Trophoblast cell (in vitro differentiated cells and primary cell): ENCODE measurements at regions not wholly inside any gene's neighbourhood (a gene's known extent, or its start where the extent isn't known, plus 50 kb on each side); places are given as distances from the start of the nearest gene placed in this dataset.
A peak's percentile ranks its signal among the peaks of the same experiment; 100 is the strongest.

ENCODE experiments used
- DNase-seq, 2 donors: peaks; one replicate each; pipeline ENCODE4 v3.0.0-alpha.2; 2016
- H2AFZ ChIP-seq: 2 replicates; pipeline ENCODE4 v1.6.1; 2013; ENCODE audit warnings: low read length, moderate library complexity, mild to moderate bottlenecking; ENCODE audit not compliant: insufficient read depth, poor library complexity
- H2AK5ac ChIP-seq: 2 replicates; pipeline ENCODE4 v1.6.1; 2013; ENCODE audit warnings: mild to moderate bottlenecking, low read length
- H2BK120ac ChIP-seq: 2 replicates; pipeline ENCODE4 v1.6.1; 2013; ENCODE audit warnings: low read length, mild to moderate bottlenecking, moderate library complexity; ENCODE audit not compliant: insufficient read depth, poor library complexity
- H2BK12ac ChIP-seq: 2 replicates; pipeline ENCODE4 v1.6.1; 2013; ENCODE audit warnings: mild to moderate bottlenecking, low read length, moderate library complexity
- H2BK5ac ChIP-seq: 2 replicates; pipeline ENCODE4 v1.6.1; 2013; ENCODE audit warnings: low read length, low read depth, moderate library complexity, mild to moderate bottlenecking; ENCODE audit not compliant: poor library complexity
- H3K14ac ChIP-seq: 2 replicates; pipeline ENCODE4 v1.6.1; 2013; ENCODE audit warnings: mild to moderate bottlenecking, low read length
- H3K18ac ChIP-seq: 2 replicates; pipeline ENCODE4 v1.6.1; 2013; ENCODE audit warnings: mild to moderate bottlenecking, low read length
- H3K23ac ChIP-seq: 2 replicates; pipeline ENCODE4 v1.6.1; 2013; ENCODE audit warnings: low read length
- H3K27ac ChIP-seq: 2 replicates; pipeline ENCODE4 v1.5.1; 2013; ENCODE audit warnings: low read depth, mild to moderate bottlenecking, inconsistent platforms, low read length, moderate library complexity
- H3K27me3 ChIP-seq: 2 replicates; pipeline ENCODE4 v1.6.1; 2013; ENCODE audit warnings: inconsistent platforms, mild to moderate bottlenecking, low read length, moderate library complexity; ENCODE audit not compliant: insufficient read depth
- H3K36me3 ChIP-seq, 2 experiments: 1 replicate in 1 of 2; 2 replicates in 1 of 2; pipeline ENCODE4 v1.6.1; 2013; ENCODE audit warnings: low read length in 2 of 2, mild to moderate bottlenecking in 2 of 2, moderate library complexity in 1 of 2; ENCODE audit not compliant: insufficient read depth in 2 of 2, control insufficient read depth in 1 of 2
- H3K4ac ChIP-seq: 2 replicates; pipeline ENCODE4 v1.6.1; 2013; ENCODE audit warnings: low read depth, mild to moderate bottlenecking, low read length, moderate library complexity
- H3K4me1 ChIP-seq, 2 experiments: 1 replicate in 1 of 2; 2 replicates in 1 of 2; pipeline ENCODE4 v1.6.1; 2013; ENCODE audit warnings: low read length in 2 of 2, mild to moderate bottlenecking in 2 of 2, moderate library complexity in 1 of 2; ENCODE audit not compliant: insufficient read depth in 2 of 2, control insufficient read depth in 1 of 2
- H3K4me2 ChIP-seq: 2 replicates; pipeline ENCODE4 v1.6.1; 2013; ENCODE audit warnings: inconsistent platforms, mild to moderate bottlenecking, low read length, moderate library complexity
- H3K4me3 ChIP-seq: 2 replicates; pipeline ENCODE4 v1.5.1; 2013; ENCODE audit warnings: mild to moderate bottlenecking, low read depth, low read length, inconsistent platforms
- H3K79me1 ChIP-seq: one replicate; pipeline ENCODE4 v1.6.1; 2013; ENCODE audit warnings: low read length
- H3K79me2 ChIP-seq: 2 replicates; pipeline ENCODE4 v1.6.1; 2013; ENCODE audit warnings: low read length, mild to moderate bottlenecking; ENCODE audit not compliant: control insufficient read depth, insufficient read depth, poor library complexity
- H3K9ac ChIP-seq: 2 replicates; pipeline ENCODE4 v1.6.1; 2013; ENCODE audit warnings: mild to moderate bottlenecking, low read length
- H3K9me3 ChIP-seq: 2 replicates; pipeline ENCODE4 v1.6.1; 2013; ENCODE audit warnings: low read depth, mild to moderate bottlenecking, control low read depth, inconsistent platforms, low read length; ENCODE audit not compliant: insufficient read depth
- H4K12ac ChIP-seq: 2 replicates; pipeline ENCODE4 v1.6.1; 2013; ENCODE audit warnings: low read depth, mild to moderate bottlenecking, low read length, moderate library complexity
- H4K8ac ChIP-seq: 2 replicates; pipeline ENCODE4 v1.6.1; 2013; ENCODE audit warnings: low read depth, mild to moderate bottlenecking, low read length, moderate library complexity
- H4K91ac ChIP-seq: one replicate; pipeline ENCODE4 v1.6.1; 2013; ENCODE audit warnings: low read depth, mild to moderate bottlenecking, low read length, moderate library complexity
- WGBS: extraction: QIAGEN DNeasy Blood & Tissue Kit; methylation state at CpG from one replicate; pipeline ENCODE4 v1.1.7; 2013; ENCODE audit warnings: missing lambda C conversion rate; ENCODE audit not compliant: insufficient read length, insufficient coverage; ENCODE audit errors: extremely low coverage; 5-methylcytosine and 5-hydroxymethylcytosine counted together

DNA sequence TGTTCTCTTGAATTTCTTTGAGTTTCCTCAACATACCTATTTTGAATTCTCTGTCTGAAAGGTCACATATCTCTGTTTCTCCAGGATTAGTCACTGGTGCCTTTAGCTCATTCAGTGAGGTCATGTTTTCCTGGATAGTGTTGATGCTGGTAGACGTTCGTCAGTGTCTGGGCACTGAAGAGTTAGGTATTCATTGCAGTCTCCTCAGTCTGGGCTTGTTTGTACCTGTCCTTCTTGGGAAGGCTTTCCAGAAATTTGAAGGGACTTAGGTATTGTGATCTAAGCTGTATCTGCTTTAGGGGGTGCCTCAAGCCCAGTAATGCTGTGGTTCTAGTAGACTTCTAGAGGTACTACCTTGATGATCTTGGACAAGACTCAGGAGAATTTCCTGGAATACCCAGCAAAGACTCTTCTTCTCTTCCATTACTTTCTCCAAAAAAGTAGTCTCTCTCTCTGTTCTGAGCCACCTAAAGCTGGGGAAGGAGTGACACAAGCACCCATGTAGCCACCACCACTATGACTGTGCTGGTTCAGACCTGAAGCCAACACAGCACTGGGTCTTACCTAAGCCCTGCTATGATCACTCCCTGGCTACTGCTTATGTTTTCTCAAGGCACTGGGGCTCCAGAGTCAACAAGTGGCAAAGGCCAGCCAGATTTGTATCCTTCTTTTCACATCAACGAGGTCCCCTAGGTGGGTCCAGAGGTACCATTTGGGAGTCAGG, 852.0 kb downstream of the BCL11A start:
- H3K4me1 ChIP-seq, result no peaks in the 10 kb centered on the region
- no peak overlapping the region for H3K4me2 ChIP-seq
- H3K79me2 ChIP-seq, result no peaks in the 10 kb centered on the region
- peak overlapping the region; percentile 20 for H3K27ac ChIP-seq
- peak overlapping the region; percentile 82 for H3K4ac ChIP-seq
- H2AFZ ChIP-seq, result no peak overlapping the region
- H4K12ac ChIP-seq, result no peak overlapping the region
- no peak overlapping the region for H3K23ac ChIP-seq
- H2BK12ac ChIP-seq, result peak overlapping the region; percentile 33
- peaks cover 4% of the 10 kb centered on the region for H3K79me1 ChIP-seq
- no peak overlapping the region for H2AK5ac ChIP-seq
- H3K36me3 ChIP-seq, result no peaks in the 10 kb centered on the region
- peaks cover 3% of the 10 kb centered on the region for H3K9me3 ChIP-seq
- no peaks in the 10 kb centered on the region for H3K27me3 ChIP-seq
- peak overlapping the region; percentile 58 for H4K8ac ChIP-seq
- no peak overlapping the region for H3K18ac ChIP-seq
- DNase-seq, result peak; percentile 83 to 89
- no peak overlapping the region for H3K9ac ChIP-seq
- H4K91ac ChIP-seq, result peak overlapping the region; percentile 74
- peak overlapping the region; percentile 86 for H2BK5ac ChIP-seq
- H3K14ac ChIP-seq, result peak overlapping the region; percentile 68
- no CpG with 5 or more reads among the region's 3 CpGs for WGBS
- H2BK120ac ChIP-seq, result peak overlapping the region; percentile 68
- H3K4me3 ChIP-seq, result no peak overlapping the region

DNA sequence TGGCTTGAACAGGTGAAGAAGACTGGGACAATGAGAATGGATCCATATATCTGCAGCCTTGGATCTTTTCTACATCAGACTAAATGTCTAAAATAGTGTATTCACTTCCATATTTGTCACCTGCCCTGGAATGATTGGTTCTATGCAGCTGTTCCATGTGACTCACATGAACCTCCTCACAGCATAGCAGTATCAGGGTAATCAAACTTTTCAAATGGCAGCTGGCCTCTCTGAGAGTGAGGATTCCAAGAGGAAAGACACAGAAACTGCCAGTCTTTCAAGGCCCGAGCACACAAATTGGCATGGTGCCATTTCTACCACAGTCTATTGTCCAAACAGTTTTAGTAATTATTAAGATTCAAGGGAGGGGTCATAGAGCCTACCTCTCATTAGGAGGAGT, 859.3 kb downstream of the BCL11A start:
- Histone ChIP-seq H4K91ac (no peak overlapping the region), H2AFZ (no peak overlapping the region), H3K23ac (no peak overlapping the region), H3K4me2 (no peak overlapping the region), H3K14ac (no peak overlapping the region), H3K79me2 (no peaks in the 10 kb centered on the region), H3K18ac (no peak overlapping the region), H3K36me3 (no peaks in the 10 kb centered on the region), H4K8ac (no peak overlapping the region), H3K79me1 (no peaks in the 10 kb centered on the region), H3K9me3 (no peaks in the 10 kb centered on the region), H2BK12ac (peak overlapping the region; percentile 22), H3K4me1 (no peaks in the 10 kb centered on the region), H2BK120ac (no peak overlapping the region), H3K4ac (no peak overlapping the region), H3K27ac (no peak overlapping the region), H2AK5ac (no peak overlapping the region), H4K12ac (no peak overlapping the region), H3K27me3 (no peaks in the 10 kb centered on the region), H3K4me3 (no peak overlapping the region), H2BK5ac (no peak overlapping the region), H3K9ac (no peak overlapping the region)
- no peak for DNase-seq
- WGBS, result no CpG with 5 or more reads among the region's 1 CpG

DNA sequence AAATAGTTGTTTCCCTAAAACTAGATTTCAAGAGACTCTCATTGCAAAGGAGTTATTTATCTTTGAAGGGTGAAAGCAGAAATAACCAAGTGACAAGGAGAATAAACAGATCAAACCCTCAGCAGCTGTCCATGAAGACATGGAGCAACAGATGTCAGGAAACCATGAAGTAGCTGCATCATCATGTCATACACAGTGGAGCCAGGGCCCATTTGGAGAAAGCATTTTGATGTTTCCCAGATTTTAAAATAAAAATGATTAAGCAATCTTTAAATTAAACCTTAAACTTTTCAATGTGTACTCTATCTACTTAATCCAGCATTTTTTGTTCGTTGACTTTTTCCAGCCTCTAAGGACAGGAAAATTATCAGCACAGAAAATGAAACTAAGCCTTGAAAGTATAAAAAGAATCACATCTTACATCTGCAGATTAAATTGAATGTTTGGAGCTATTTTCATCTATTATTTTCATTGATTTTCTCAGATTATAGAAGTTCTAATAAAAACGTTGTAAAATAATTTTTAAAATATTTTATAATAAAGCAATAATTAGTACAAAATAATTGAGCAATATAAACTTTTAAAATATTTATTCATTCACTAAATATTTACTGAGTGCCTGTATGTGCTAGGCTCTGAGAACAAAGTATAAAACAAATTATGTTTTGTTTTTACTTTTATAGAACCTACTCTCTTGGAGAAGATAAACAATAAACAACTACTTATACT, 860.1 kb downstream of the BCL11A start:
- H2AFZ ChIP-seq, result no peak overlapping the region
- no peak overlapping the region for H2BK5ac ChIP-seq
- no peak overlapping the region for H4K91ac ChIP-seq
- DNase-seq, result no peak
- no peaks in the 10 kb centered on the region for H3K4me1 ChIP-seq
- no peak overlapping the region for H3K4me3 ChIP-seq
- H3K27ac ChIP-seq, result no peak overlapping the region
- H3K36me3 ChIP-seq, result no peaks in the 10 kb centered on the region
- WGBS, result no CpG with 5 or more reads among the region's 2 CpGs
- no peaks in the 10 kb centered on the region for H3K79me2 ChIP-seq
- H3K79me1 ChIP-seq, result no peaks in the 10 kb centered on the region
- no peak overlapping the region for H3K14ac ChIP-seq
- H4K8ac ChIP-seq, result no peak overlapping the region
- no peak overlapping the region for H3K4ac ChIP-seq
- no peak overlapping the region for H3K9ac ChIP-seq
- no peak overlapping the region for H2AK5ac ChIP-seq
- H4K12ac ChIP-seq, result no peak overlapping the region
- H2BK120ac ChIP-seq, result no peak overlapping the region
- H3K4me2 ChIP-seq, result no peak overlapping the region
- no peak overlapping the region for H3K18ac ChIP-seq
- H3K9me3 ChIP-seq, result no peaks in the 10 kb centered on the region
- H3K23ac ChIP-seq, result no peak overlapping the region
- no peak overlapping the region for H2BK12ac ChIP-seq
- H3K27me3 ChIP-seq, result no peaks in the 10 kb centered on the region

DNA sequence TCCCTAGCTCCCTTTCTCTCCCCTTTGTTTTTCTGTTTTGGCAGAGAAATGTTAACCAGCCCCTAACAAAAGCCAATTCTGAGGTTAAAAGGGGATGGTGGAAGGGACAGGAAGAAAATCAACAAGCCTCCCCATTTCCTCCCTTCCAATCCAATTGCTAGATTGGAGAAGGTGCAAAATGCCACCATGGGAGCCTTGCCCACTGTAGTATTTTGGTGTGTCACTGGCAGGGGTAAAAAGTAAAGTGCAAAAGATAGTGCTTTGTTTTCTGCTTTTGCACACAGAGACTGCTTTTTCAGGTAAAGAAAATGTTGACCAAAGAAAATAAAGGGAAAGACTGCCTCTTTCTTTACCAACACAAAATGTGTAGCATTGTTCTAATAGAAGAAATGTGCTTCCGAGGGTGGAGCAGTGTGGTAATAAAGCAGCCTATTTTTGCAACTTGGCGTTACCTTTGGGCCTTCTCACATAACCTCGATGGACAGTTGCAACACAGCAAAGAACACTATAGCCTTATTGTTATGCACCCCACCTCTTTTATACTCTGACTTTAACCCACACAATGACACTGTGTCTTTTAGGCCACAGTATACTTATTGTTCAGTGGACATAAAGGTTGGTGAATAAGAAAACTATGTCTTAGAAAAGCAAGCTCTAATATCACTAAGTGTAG, 861.8 kb downstream of the BCL11A start:
- no peak overlapping the region for H3K4me2 ChIP-seq
- no peak overlapping the region for H3K14ac ChIP-seq
- no peak overlapping the region for H3K4ac ChIP-seq
- no peaks in the 10 kb centered on the region for H3K27me3 ChIP-seq
- H3K9me3 ChIP-seq, result no peaks in the 10 kb centered on the region
- no peak overlapping the region for H3K18ac ChIP-seq
- no peaks in the 10 kb centered on the region for H3K79me2 ChIP-seq
- no peak overlapping the region for H2AFZ ChIP-seq
- H4K91ac ChIP-seq, result no peak overlapping the region
- no peak overlapping the region for H3K27ac ChIP-seq
- no peak overlapping the region for H2BK5ac ChIP-seq
- H2AK5ac ChIP-seq, result no peak overlapping the region
- no peak overlapping the region for H4K12ac ChIP-seq
- no peaks in the 10 kb centered on the region for H3K4me1 ChIP-seq
- no peak overlapping the region for H3K23ac ChIP-seq
- H3K4me3 ChIP-seq, result no peak overlapping the region
- H3K79me1 ChIP-seq, result no peaks in the 10 kb centered on the region
- H3K36me3 ChIP-seq, result no peaks in the 10 kb centered on the region
- H2BK120ac ChIP-seq, result no peak overlapping the region
- DNase-seq, result no peak
- no peak overlapping the region for H2BK12ac ChIP-seq
- H4K8ac ChIP-seq, result no peak overlapping the region
- no peak overlapping the region for H3K9ac ChIP-seq
- WGBS, result no CpG with 5 or more reads among the region's 3 CpGs
